ENCODE measurements at regions not wholly inside any gene's neighbourhood (a gene's known extent, or its start where the extent isn't known, plus 50 kb on each side); places are given as distances from the start of the nearest gene placed in this dataset.

GRCh38 chr6:74479420-74479819 lies 726.4 kb downstream of the COL12A1 start:
- TF ChIP-seq CTCF (IDR thresholded peaks at IDR 0.05) (no peak), POLR2AphosphoS5 (IDR thresholded peaks at IDR 0.05) (no peak)

Data from breast epithelium (tissue), 3 donors.